MM.1S (cell line): ENCODE measurements at regions not wholly inside any gene's neighbourhood (a gene's known extent, or its start where the extent isn't known, plus 50 kb on each side); places are given as distances from the start of the nearest gene placed in this dataset.

ENCODE experiments used
- CTCF ChIP-seq: fragments of 300-600 bp; sonication (generic); IDR thresholded peaks from 2 replicates; pipeline ENCODE4 v1.5.1; 2016; ENCODE audit warnings: antibody characterized with exemption, low read length, mixed read lengths
- EZH2phosphoT487 ChIP-seq: fragments of 300-600 bp; sonication (generic); IDR thresholded peaks from 2 replicates; pipeline ENCODE4 v1.6.1; 2018; ENCODE audit warnings: antibody characterized with exemption, low read length

- TF ChIP-seq CTCF, result no peak
- TF ChIP-seq EZH2phosphoT487, result no peak
Measured at GRCh38 chr6:138719011-138719635, 54.4 kb upstream of the CCDC28A start.
